CD4-positive, alpha-beta T cell treated with Interleukin-6 for 4 hours (primary cell): ENCODE measurements at regions not wholly inside any gene's neighbourhood (a gene's known extent, or its start where the extent isn't known, plus 50 kb on each side); places are given as distances from the start of the nearest gene placed in this dataset.

Experiments used
- DNase-seq: peaks from one replicate; pipeline ENCODE4 v3.0.0-alpha.2; 2020; ENCODE audit warnings: mixed read lengths

GRCh38 chr12:91994208-91994797 lies 151.3 kb downstream of the BTG1 start:
- DNase-seq: no peak

- no peak for DNase-seq
Measured at GRCh38 chr12:91993287-91994017, 152.2 kb downstream of the BTG1 start.

- DNase-seq: no peak
Measured at GRCh38 chr12:91991399-91992187, 154.1 kb downstream of the BTG1 start.

- no peak for DNase-seq
Measured at GRCh38 chr12:91990525-91990924, 155.1 kb downstream of the BTG1 start.

GRCh38 chr12:91989143-91989542 lies 156.5 kb downstream of the BTG1 start:
- no peak for DNase-seq

GRCh38 chr12:91988086-91988923 lies 157.3 kb downstream of the BTG1 start:
- no peak for DNase-seq

GRCh38 chr12:91986084-91986483 lies 159.6 kb downstream of the BTG1 start:
- no peak for DNase-seq

GRCh38 chr12:91985002-91985787 lies 160.5 kb downstream of the BTG1 start:
- DNase-seq: peak; percentile 14

- DNase-seq: no peak
Measured at GRCh38 chr12:91984556-91984955, 161.1 kb downstream of the BTG1 start.

GRCh38 chr12:91983935-91984334 lies 161.7 kb downstream of the BTG1 start:
- no peak for DNase-seq

GRCh38 chr12:91982946-91983345 lies 162.7 kb downstream of the BTG1 start:
- DNase-seq: no peak

- DNase-seq: no peak
Measured at GRCh38 chr12:91980389-91980821, 165.2 kb downstream of the BTG1 start.

GRCh38 chr12:91978143-91978542 lies 167.5 kb downstream of the BTG1 start:
- peak; percentile 48 for DNase-seq

GRCh38 chr12:91975891-91976290 lies 169.8 kb downstream of the BTG1 start:
- DNase-seq: no peak

GRCh38 chr12:91974541-91975085 lies 171.0 kb downstream of the BTG1 start:
- no peak for DNase-seq

- DNase-seq: no peak
Measured at GRCh38 chr12:91973813-91974212, 171.8 kb downstream of the BTG1 start.

GRCh38 chr12:91972896-91973295 lies 172.8 kb downstream of the BTG1 start:
- DNase-seq: no peak

GRCh38 chr12:91968777-91969171 lies 176.9 kb downstream of the BTG1 start:
- no peak for DNase-seq

- DNase-seq: no peak
Measured at GRCh38 chr12:91968076-91968776, 177.4 kb downstream of the BTG1 start.

- no peak for DNase-seq
Measured at GRCh38 chr12:91967590-91967989, 178.1 kb downstream of the BTG1 start.

GRCh38 chr12:91965781-91966180 lies 179.9 kb downstream of the BTG1 start:
- DNase-seq: no peak
